Hematopoietic multipotent progenitor cell (in vitro differentiated cells): ENCODE measurements at regions not wholly inside any gene's neighbourhood (a gene's known extent, or its start where the extent isn't known, plus 50 kb on each side); places are given as distances from the start of the nearest gene placed in this dataset.

Experiments
- DNase-seq, 3 donors: peaks; one replicate each; pipeline ENCODE4 v3.0.0-alpha.2; 2011 to 2015; ENCODE audit warnings: low read depth in 2 of 3, low spot score in 2 of 3

- no peak for DNase-seq
Measured at GRCh38 chr6:170049641-170050561, 241.0 kb downstream of the DLL1 start.

GRCh38 chr6:170048615-170049256 lies 242.1 kb downstream of the DLL1 start:
- DNase-seq: peak in 2 of 3 donors; percentile 52 to 55

GRCh38 chr6:170047823-170048222 lies 243.1 kb downstream of the DLL1 start:
- DNase-seq: no peak

GRCh38 chr6:170046791-170047626 lies 243.9 kb downstream of the DLL1 start:
- peak in 2 of 3 donors; percentile 33 to 50 for DNase-seq

- DNase-seq: no peak
Measured at GRCh38 chr6:170045981-170046667, 244.8 kb downstream of the DLL1 start.

- DNase-seq: no peak
Measured at GRCh38 chr6:170045563-170045960, 245.3 kb downstream of the DLL1 start.

GRCh38 chr6:170044836-170045562 lies 245.9 kb downstream of the DLL1 start:
- no peak for DNase-seq

GRCh38 chr6:170043881-170044790 lies 246.7 kb downstream of the DLL1 start:
- no peak for DNase-seq

GRCh38 chr6:170043150-170043819 lies 247.6 kb downstream of the DLL1 start:
- no peak for DNase-seq

- DNase-seq: no peak
Measured at GRCh38 chr6:170042596-170043118, 248.2 kb downstream of the DLL1 start.

- no peak for DNase-seq
Measured at GRCh38 chr6:170042123-170042522, 248.8 kb downstream of the DLL1 start.

GRCh38 chr6:170041526-170041925 lies 249.4 kb downstream of the DLL1 start:
- no peak for DNase-seq

GRCh38 chr6:170040906-170041305 lies 250.0 kb downstream of the DLL1 start:
- DNase-seq: no peak

GRCh38 chr6:170040115-170040500 lies 250.8 kb downstream of the DLL1 start:
- no peak for DNase-seq

GRCh38 chr6:170039156-170040114 lies 251.4 kb downstream of the DLL1 start:
- DNase-seq: no peak

GRCh38 chr6:170038708-170039107 lies 252.2 kb downstream of the DLL1 start:
- no peak for DNase-seq

- no peak for DNase-seq
Measured at GRCh38 chr6:170038251-170038650, 252.6 kb downstream of the DLL1 start.
